HG03432 (cell line): ENCODE measurements at regions not wholly inside any gene's neighbourhood (a gene's known extent, or its start where the extent isn't known, plus 50 kb on each side); places are given as distances from the start of the nearest gene placed in this dataset.
A peak's percentile ranks its signal among the peaks of the same experiment; 100 is the strongest.
"Not testable (repeated sequence)": the region's sequence is repeated elsewhere in the genome, so short reads cannot be mapped to it uniquely, and the experiment has no call there.

ENCODE experiments used
- ATAC-seq: cut with Tn5 transposase; IDR thresholded peaks from one replicate; pipeline ENCODE4 v1.9.1; 2021; ENCODE audit warnings: mild to moderate bottlenecking, moderate library complexity; ENCODE audit not compliant: unreplicated experiment

DNA sequence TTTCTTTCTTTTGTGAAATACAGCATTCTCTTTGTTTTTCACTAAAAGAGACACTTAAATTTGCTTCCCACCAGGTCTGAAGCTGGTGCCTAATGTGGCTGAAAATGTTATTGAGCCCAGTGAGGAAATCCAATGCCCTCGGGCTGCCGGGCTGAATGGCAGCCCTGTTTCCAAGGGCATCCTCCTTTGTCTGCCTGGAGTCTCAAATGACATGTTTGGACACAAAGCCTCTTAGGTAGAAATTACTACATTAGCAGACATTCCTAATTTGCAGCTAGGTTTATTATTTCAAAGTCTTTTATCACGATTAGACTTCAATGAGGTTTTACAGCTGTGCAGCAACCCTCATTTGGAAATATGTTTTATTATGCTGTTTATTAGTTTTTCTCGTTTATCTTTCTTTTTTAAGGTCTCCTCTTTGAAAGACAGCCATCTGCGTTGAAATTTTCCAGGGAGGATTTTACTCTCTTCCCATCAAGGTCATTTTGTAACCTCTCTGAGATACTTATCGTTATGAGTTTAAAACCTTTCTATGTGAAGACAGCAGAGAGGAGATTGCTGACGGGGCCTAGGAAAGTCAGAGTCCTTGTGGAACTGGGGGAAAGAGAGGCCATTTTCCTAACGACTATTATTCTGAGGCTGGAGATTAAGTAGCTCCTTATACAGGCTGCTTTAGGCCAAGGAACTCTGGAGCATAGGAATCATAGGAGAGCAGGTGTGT, 59.0 kb upstream of the ZNF532 start:
- no peak for ATAC-seq

DNA sequence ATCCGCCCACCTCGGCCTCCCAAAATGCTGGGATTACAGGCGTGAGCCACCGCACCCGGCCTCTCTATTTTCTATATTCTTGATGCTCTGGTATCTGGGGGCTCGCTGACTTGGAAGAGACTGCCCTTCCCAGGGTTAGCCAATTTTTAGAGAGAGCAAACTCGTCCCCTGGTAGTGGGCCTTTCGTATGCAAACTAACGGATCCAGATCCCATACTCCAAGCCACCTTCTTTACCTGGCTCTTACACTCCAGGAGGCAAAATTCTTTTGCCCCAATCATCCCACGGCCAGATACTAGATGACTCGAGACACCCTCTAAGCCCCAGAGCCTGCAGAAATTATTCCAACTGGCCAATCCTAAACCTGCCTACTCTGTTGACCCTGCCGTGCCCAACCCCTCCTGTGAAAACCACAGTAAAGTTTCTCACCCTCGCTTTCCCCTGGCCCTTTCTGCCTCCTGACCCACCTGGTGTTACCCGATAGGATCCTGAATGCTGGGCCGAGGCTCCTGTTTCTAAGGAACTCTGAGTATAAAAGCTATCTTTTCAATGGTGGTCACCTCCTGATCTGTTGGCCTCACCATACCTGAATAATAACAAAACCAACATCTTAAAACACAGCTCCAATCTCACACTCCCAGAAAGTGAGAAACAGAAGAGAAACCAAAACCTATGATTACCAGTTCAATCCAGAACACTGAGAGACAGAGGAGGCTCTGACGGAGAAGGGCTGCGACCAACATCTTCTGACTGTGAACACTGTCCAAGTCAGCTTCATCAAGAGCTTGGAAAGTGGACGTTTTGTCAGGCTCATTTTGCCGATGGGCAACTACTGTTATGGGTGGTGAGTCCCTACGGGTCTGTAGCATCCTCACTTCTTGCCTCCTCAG, 57.6 kb upstream of the ZNF532 start:
- ATAC-seq: peak; percentile 99

DNA sequence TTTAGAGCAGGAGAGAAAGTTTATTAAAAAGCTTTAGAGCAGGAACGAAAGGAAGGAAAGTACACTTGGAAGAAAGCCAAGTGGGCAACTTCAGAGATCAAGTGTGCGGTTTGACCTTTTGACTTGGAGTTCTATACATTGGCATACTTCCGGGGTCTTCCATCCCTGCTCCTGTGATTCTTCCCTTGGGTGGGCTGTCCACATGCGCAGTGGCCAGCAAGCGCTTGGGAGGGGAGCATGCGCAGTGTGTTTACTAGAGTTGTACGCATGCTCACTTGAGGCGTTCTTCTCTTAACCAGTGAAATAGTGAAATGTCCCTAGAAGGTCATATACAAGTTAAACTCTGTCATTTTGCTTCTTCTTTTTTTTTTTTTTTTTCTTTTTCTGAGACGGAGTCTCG, 56.9 kb upstream of the ZNF532 start:
- ATAC-seq: no peak

DNA sequence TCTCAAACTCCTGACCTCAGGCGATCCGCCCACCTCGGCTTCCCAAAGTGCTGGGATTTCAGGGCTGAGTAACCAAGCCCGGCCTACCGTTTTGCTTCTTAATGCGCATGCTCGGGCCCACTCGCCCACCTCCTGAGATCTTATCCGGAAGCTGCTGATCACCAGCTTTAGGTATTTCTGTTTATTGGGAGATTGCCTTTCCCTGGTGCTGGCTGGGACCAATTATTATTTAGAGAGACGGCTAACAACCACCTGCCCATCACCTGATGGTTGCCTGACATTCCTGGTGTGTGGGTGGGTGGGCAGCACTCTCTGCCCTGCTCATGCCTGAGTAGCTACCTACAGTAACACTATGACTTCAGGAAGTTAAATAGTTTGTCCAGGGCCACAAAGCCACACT, 56.3 kb upstream of the ZNF532 start:
- no peak for ATAC-seq

DNA sequence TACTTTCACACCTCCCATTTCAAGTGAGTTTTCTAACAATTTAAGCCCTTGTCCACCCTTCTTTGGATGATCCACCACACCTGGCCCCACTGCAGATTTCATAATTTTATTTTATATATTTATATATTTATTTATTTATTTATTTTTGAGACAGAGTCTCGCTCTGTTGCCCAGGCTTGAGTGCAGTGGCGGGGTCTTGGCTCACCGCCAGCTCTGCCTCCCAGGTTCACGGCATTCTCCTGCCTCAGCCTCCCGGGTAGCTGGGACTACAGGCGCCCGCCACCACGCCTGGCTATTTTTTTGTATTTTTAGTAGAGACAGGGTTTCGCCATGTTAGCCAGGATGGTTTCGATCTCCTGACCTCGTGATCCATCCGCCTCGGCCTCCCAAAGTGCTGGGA, 52.8 kb upstream of the ZNF532 start:
- not testable (repeated sequence) for ATAC-seq

DNA sequence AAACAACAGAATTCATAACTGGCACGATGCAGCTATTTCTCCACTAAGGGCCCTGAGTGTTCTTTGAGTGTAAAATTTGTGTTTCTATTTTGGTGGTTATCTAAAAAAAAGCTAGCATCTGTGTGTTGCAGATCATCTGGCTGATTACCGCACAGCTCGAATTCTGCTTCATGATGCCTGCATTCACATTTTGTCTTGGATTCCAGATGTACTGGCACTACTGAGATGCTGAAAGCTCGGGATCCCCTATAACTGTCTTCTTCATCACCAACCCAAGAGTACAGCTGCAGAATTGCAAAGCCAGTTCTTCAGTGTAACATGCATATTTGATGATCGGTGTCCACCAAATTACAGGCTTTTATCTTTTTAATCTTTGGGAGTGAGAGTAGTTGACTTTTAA, 51.6 kb upstream of the ZNF532 start:
- ATAC-seq: no peak

DNA sequence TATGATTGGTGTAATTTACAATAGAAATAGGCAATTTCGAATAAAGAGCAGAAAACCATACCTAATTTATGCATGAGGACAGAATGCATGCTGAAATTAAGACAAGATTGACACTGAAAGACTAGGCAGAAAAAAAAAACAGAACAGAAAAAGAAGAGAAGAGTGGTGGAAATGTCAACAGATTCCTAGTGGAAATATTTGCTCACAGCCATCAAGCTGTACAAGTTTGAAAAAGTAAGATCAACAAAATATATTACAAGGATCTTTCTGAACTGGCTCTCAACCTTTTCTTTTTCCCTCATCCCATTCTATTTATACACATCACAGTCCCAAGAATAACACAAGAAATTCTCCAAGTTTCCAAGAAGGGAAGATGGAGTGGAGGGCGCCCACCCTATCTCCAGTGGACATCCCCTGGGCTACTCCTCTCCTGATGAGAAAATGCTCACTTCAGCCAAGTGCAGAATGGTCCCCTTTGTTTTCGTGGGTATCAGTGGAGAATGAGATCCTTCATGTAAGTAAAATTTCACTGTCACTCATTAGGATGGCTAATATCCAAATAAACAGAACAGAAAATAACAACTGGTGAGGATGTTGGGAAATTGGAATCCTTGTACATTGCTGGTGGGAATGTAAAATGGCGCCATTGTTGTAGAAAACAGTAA, 51.0 kb upstream of the ZNF532 start:
- ATAC-seq: no peak

DNA sequence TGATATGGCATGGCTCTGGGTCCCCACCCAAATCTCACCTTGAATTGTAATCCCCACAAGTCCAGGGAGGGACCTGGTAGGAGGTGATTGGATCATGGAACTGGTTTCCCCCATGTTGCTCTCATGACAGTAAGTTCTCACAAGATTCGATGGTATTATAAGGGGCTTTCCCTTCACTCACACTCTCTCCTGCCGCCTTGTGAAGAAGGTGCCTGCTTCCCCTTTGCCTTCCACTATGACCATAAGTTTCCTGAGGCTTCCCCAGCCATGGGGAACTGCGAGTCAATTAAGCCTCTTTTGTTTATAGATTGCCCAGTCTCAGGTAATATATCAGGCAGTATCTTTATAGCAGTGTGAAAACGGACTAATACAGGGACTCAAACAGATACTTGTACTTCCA, 50.4 kb upstream of the ZNF532 start:
- ATAC-seq: no peak
